Globus pallidus (tissue), 1 donor: ENCODE measurements at regions not wholly inside any gene's neighbourhood (a gene's known extent, or its start where the extent isn't known, plus 50 kb on each side); places are given as distances from the start of the nearest gene placed in this dataset.

Experiments used
- DNase-seq: peaks from one replicate; pipeline ENCODE4 v3.0.0-alpha.2; 2015; ENCODE audit warnings: low spot score

DNA sequence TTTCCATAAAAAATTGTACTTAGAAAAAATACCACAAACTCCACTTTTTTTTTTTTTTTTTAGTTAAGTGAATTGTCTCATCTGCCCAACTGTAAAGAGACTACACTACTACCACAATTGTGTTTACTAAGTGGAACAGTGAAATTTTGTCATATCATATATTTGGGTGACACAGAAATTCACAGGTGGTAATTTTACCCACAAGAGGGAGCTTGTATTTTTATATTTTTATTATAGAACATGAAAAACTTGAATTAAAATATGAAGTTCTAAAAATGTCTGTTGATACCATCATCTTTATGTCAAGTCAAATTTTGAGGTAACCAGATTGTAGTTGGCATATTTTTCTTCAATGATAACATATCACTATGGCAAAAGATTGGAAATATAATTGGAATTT lies 329.4 kb upstream of the SOX5 start:
- no peak for DNase-seq

DNA sequence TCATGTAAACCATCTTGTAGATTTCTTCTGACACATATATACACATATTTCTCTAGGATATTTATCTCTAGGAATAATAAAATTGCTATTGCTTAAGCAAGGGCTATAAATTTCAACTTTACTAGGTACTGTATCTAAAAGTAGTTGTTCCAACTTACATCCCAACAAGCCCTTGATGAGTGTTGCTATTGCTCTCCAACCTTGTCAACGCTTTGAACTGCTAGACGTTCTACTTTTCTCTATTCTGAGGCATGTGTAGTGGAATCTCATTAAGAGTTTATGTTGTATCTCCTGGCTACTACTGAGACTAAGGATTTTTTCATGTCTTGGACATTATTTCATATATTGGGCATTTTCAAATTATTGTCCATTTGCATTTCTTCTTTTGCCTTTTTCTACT lies 321.5 kb upstream of the SOX5 start:
- DNase-seq = no peak

GRCh38 chr12:24270464-24270863 lies 321.0 kb upstream of the SOX5 start:
- no peak for DNase-seq

GRCh38 chr12:24268663-24269186 lies 319.3 kb upstream of the SOX5 start:
- no peak for DNase-seq

GRCh38 chr12:24266982-24267381 lies 317.5 kb upstream of the SOX5 start:
- no peak for DNase-seq

GRCh38 chr12:24256684-24257083 lies 307.2 kb upstream of the SOX5 start:
- DNase-seq = no peak

DNA sequence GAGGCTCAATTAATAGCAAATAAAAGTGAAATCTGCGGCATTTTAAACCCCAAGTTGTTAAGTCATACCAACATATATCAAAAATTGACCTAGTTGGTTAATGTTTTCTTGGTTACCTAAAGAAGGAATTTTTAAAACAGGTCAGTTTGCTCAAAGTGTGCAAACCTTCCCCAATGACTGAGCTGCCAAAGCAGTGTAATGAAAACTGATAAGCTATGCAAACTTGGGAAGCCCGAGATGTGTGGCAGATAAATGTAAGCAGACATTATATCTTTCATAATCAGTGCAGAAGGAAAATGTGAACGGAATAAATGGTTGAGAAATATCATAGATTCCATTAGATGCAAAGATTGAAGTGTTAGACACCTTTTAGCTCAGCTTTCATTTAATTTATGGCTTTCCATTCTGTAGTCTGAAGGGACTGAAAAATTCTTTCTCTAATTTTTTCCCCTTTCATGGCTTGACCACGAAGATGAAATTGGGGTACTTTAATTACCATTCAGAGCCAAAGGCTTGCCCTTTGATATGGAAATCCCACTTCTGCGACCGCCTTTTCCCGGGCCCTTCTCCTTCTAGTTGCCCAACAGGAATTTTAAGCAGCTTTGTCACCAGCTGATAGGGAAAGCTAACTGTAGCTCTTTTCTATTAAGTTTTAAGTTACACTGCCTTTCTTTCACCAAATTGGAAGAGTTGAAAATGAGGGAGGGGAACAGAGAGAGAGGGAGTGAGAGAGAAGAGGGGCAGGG lies 306.6 kb upstream of the SOX5 start:
- DNase-seq = no peak

DNA sequence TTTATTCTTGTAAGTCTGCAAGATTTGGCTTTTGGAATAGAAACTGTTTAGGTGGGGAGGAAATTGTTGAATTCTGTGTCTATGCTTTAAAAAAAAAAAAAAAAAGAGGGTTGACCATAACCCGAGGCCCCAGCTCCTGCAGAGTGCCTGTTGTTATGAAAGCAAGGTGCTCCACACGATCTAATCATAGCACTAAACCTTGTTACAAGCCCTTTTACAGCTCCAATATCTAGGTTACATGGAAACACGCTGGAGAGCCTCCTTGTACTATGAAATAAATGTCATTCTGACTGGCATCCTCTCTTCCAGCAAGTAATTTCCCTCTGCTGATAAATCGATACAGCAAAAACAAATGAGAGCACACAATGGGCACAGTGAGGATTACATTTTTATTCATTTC lies 303.1 kb upstream of the SOX5 start:
- no peak for DNase-seq

- DNase-seq = no peak
These were observed 297.5 kb upstream of the SOX5 start for GRCh38 chr12:24246934-24247333.

DNA sequence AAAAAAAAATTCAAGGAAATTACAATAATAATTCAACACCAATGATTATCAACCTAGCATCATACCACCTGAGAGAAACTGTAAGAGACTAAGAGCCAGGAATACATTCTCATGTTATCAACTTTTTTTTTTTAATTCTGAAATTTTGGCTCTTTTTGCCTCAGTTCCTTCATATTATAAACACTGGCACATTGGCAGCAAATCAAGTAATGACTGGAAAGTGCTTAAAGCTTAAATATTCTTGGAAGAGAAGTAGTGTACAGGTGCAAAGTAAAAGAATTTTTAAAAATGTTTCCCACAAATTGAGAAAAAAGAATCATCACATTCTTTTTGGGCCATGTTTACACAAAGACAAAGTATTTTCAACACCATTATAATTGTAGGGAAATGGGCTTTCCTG lies 296.9 kb upstream of the SOX5 start:
- no peak for DNase-seq

GRCh38 chr12:24244801-24245200 lies 295.3 kb upstream of the SOX5 start:
- DNase-seq = no peak

GRCh38 chr12:24244231-24244630 lies 294.8 kb upstream of the SOX5 start:
- DNase-seq = no peak

DNA sequence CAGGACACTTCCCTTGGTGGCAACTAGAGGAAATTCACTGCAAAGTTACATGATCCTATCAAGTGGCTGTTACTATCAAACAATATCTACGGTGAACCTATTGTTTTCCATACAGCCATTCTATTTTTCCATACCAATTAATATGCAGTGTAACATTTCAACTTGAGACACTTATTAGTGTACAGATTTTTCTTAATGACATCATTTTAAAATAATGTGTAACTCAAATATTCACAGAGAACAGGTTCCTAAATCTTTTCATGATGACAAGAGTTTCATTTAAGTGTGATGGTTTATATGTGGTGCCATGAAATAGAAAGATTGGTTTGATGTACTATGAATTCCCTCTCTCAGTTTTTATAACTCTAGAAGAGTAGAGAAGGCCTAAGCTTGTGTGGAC lies 291.2 kb upstream of the SOX5 start:
- no peak for DNase-seq

DNA sequence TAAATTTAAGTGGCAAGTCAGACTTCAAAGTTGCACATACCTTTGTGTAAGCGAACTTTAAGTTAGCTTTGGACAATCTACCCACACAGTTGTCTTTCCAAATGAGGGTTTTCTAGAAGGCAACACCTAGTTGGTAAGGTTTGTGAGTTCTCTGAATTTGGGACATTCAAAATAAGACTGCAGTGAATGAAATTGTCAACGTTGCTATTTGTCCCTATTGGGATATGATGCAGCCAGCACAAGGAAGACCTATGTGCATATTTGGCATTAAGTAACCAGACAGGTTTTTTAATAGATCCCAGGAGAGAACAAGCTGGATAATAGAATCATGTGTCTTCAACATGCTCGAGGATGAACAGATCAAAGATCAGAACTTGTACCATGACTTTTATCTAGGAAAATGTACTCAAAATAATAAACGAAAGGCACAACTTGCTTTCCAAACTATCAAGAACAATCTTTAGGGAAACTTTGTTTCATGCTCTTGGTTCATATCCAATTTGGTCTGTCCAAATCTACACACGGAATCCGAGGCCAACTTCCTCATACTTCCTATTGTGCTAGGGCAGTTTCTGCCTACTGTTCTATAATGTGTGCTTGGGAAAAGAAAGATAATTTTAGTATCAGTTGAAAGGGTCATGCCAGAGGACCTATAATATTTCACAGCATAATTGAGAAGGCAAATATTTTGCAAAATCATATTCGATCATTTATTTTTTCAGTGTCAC lies 284.2 kb upstream of the SOX5 start:
- no peak for DNase-seq

- DNase-seq = no peak
These were observed 283.1 kb upstream of the SOX5 start for GRCh38 chr12:24232531-24232930.

GRCh38 chr12:24231298-24231697 lies 281.8 kb upstream of the SOX5 start:
- no peak for DNase-seq

- DNase-seq = no peak
These were observed 280.7 kb upstream of the SOX5 start for GRCh38 chr12:24230061-24230701.

DNA sequence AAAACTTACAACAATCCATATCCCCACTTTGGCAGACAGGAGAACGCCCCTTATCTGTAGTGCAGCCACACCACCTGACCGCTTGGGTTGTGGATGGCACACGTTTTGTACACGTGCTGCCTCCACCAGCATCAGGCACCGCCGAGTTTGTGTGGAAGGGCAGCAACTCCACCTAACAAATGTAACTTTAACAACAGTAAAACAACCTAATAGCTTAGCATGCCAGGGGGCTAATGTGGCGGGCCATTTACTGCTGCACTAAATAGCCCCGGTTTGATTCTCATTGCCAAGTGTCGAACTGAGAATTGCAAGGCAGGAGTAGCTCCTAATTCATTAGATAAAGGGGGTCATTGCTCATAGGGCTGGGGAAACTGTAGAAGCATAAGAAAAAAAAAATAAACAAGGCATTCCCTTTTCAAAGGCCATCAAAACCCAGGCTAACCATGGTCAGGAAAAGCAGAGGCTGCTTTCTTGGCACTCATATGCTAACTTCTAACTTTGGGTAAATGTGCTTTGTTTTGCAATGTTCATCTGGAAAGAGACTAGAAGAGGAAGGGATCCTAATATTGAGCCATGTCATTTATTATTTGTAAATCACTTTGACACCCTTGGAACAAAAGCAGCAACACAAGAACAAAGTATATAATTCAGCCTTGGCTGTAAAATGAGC lies 279.7 kb upstream of the SOX5 start:
- DNase-seq = no peak

GRCh38 chr12:24228371-24228770 lies 278.9 kb upstream of the SOX5 start:
- no peak for DNase-seq

DNA sequence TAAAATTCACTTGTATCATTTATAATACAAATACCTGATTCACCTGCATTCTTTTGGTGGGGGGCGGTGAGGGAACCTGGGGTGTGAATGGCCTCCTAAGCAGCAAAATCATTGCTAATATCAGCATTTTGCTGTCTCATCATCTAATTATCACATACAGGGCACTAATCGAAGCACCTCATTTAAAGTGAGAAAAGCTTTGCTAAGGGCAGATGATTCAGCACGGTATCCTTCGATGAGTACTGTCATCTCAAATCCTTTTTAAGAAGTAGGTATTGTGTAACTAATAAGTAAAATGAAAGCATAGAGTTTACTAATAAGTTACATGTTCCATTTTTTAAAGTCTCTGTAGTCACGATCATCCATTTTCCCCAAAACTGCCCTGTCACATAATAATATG lies 278.1 kb upstream of the SOX5 start:
- no peak for DNase-seq

DNA sequence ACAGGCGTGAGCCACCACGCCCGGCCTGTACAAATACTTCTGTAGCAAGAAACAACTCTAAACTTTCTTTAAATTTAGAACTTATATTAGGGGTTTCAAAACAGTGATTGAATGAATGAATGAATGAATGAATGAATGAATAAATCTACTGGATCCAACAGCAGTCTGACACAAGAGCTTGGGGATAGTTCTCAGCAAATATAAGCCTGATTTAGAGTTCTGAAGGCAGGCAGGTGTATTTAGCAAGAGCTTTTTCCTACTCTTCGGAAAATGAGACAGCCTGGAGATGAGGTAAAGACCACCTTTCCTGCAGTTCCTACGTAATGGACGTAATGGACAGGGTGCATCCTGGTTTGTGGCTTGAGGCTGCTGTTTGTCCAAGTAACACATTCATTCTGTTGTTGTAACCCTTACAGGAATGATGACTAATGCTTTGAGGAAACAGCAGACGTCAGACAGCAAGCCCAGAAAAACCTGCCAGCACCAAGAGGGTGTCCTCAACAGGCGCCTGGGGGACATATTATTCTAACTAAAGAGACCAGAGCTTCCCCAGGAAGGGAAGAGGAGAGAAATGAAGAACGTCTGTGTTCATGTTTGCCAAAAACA lies 277.4 kb upstream of the SOX5 start:
- DNase-seq = no peak

DNA sequence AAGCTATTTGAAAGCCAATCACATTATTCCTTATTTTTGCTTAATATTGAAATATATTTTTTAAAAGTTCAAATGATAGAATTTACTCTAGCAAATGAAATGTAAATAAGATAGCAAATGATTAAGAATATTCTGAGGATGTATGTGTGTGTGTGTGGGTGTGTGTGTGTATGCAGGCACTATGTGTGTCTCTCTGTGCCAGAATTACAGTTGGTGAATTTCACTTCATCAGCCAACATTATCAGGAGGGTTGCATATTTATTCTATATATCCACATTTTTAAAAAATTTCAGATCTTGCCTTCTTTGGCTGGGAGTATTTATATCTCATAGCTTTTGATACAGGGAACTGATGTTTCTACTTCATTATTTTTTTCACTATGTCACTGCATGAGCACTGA lies 274.9 kb upstream of the SOX5 start:
- DNase-seq = no peak
